GM10248 (cell line): ENCODE measurements at regions not wholly inside any gene's neighbourhood (a gene's known extent, or its start where the extent isn't known, plus 50 kb on each side); places are given as distances from the start of the nearest gene placed in this dataset.

Experiments
- CTCF ChIA-PET: fragments of 300-600 bp; sonication (Branson Sonifier 250); formaldehyde crosslinking; extraction: SDS; loops from one replicate; lab custom pipeline; 2021; ENCODE audit warnings: antibody characterized with exemption; lab: Yijun Ruan, JAX
- POLR2A ChIA-PET: fragments of 350-650 bp; sonication (Branson Sonifier 250); formaldehyde crosslinking; extraction: SDS; loops from one replicate; lab custom pipeline; 2020; ENCODE audit warnings: antibody characterized with exemption; lab: Yijun Ruan, JAX
- DNase-seq: peaks from one replicate; pipeline ENCODE4 v3.0.0; 2012; ENCODE audit errors: extremely low spot score
- CTCF ChIP-seq: IDR thresholded peaks from 2 replicates; pipeline ENCODE4 v1.5.1; 2012; ENCODE audit warnings: mild to moderate bottlenecking, low read depth; ENCODE audit errors: extremely low read depth, missing control alignments, control extremely low read depth

GRCh38 chr6:104239971-104240370 lies 619.7 kb downstream of the HACE1 start:
- TF ChIP-seq CTCF = no peak
- ChIA-PET POLR2A (no interaction called here), CTCF (no interaction called here)
- no peak for DNase-seq

- POLR2A ChIA-PET = no interaction called here
- DNase-seq = no peak
- TF ChIP-seq CTCF = no peak
- CTCF ChIA-PET = no interaction called here
These were observed 630.7 kb downstream of the HACE1 start for GRCh38 chr6:104229057-104229456.

- no peak for TF ChIP-seq CTCF
- DNase-seq = no peak
- ChIA-PET POLR2A (no interaction called here), CTCF (interaction anchor here (1.0 to 1.3 kb wide), 3 partner anchors 10 to 18 kb away, joined by 3 to 4 read pairs (median 3); no protein-coding TSS in a partner anchor)
These were observed 632.2 kb downstream of the HACE1 start for GRCh38 chr6:104227508-104227907.

GRCh38 chr6:104226790-104227446 lies 632.8 kb downstream of the HACE1 start:
- DNase-seq = no peak
- TF ChIP-seq CTCF = no peak
- CTCF ChIA-PET = interaction anchor here (1.0 to 1.2 kb wide), 2 partner anchors 10 to 19 kb away, joined by 3 to 4 read pairs; no protein-coding TSS in a partner anchor
- POLR2A ChIA-PET = no interaction called here

GRCh38 chr6:104218116-104218515 lies 641.6 kb downstream of the HACE1 start:
- ChIA-PET CTCF (no interaction called here), POLR2A (no interaction called here)
- TF ChIP-seq CTCF = no peak
- no peak for DNase-seq

- TF ChIP-seq CTCF = no peak
These were observed 644.8 kb downstream of the HACE1 start for GRCh38 chr6:104214901-104215300.

More at GRCh38 chr6:104214901-104215300, 644.8 kb downstream of the HACE1 start:
- DNase-seq = no peak
- ChIA-PET CTCF (interaction anchor here (2.6 kb wide), 1 partner anchor 10 kb away, joined by 5 read pairs; no protein-coding TSS in a partner anchor), POLR2A (no interaction called here)
